ENCODE measurements at regions not wholly inside any gene's neighbourhood (a gene's known extent, or its start where the extent isn't known, plus 50 kb on each side); places are given as distances from the start of the nearest gene placed in this dataset. TPM values are rescaled to one million over a fixed set of nuclear protein-coding genes. Genes with fewer than 3 reads are reported as not detected.

DNA sequence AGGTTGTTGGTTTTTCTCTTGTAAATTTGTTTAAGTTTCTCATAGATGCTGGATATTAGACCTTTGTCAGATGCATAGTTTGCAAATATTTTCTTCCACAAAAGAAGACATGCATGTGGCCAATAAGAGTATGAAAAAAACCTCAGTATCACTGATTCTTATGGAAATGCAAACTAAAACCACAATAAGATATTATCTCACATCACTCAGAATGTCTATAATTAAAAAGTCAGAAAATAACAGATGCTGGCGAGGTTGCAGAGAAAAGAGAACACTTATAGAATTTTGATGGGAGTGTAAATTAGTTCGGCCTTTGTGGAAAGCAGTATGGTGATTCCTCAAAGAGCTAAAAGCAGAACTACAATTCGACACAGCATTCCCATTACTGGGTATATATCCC is 1355.6 kb downstream of the FAM133A start:
- DNase-seq (ENCODE audit: low spot score), result no peak

DNA sequence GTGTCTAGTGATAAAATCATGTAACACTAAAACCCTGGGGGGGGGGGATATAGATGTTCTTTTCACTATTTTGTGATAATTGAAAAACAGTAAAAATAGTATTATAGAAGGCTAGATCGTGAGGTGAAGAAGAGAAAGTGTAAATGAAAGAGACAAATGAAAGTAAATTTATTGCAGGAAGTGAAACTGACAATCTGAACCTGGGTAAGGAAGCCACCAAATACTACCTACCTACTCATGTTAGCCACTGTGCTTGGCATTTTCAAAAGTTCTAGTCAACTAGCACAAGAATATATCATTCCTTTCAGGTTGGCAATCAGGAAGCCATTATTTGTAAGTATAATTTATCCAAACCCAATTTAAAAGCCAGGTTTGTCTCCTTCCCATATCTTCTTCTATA is 1366.1 kb downstream of the FAM133A start:
- DNase-seq (ENCODE audit: low spot score), result no peak

DNA sequence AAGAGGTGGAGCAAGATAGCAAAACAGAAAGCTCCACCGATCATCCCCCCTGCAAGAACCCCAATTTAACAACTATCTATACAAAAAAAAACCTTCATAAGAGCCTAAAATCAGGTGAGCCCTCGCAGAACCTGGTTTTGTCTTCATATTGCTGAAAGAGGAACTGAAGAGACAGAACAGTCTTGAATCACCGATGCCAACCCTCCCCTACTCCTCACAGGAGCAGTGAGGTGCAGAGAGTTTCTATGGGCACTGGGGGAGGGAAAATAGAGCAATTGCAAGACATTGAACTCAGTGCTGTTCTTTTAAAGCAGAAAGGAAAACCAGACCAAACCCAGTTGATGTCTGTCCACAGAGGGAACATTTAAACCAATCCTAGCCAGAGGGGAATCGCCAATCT is 1370.3 kb downstream of the FAM133A start:
- no peak for DNase-seq (ENCODE audit: low spot score)

DNA sequence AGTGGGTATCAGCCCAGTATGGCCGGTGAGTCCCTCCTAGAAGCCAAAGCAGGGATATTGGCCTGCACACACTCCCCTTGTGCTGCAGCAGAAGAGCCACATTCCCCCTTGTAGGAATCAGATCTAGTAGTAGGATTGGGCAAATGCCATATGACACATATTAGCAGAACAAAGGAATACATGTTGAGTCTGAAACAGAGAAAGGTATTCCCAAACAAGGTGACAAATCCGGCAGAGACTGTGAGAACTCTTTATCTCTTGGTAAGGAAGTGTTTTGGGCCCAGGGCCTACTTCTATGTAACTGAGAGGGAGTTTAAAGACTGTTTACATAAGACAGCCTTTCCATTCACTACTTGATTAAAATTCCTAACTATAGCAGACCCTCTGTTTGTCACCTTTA is 1382.0 kb downstream of the FAM133A start:
- no peak for DNase-seq (ENCODE audit: low spot score)

DNA sequence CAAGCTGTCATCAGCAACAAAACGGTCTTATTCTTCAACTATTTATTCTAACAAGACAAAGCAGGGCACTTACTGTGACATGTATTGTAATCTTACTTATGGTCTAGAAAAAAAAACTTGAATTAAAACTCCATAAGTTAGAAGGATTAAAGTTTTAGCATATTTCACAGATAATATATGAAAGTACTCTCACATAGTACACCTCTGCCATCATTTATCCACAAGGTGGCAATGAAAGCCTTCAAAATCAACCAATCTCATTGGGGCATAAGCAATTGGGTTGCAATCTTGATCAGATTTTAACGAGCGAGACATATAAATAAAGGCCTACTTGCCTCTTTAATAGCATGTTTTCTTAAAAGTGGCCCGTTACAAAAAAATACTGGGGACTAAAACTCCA is 1382.9 kb downstream of the FAM133A start:
- peak; percentile 11 for DNase-seq (ENCODE audit: low spot score)

DNA sequence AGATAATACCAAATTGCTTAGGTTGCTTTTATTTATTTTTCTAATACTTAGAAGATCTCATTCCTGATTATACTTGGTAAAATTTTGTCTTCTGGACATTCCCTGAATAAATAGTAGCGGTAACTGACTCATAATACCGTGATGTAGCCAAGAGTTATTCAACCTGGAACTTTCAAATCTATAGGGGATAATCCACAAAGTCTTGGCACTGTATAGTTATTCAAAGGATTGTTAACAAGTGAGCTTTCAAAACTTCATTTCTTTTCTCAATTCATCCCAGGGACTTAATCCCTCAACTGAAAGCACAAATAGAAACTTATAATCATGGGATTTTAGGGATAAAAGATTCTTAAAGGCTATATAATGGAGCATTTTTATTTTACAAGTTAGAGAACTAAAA is 1383.3 kb downstream of the FAM133A start:
- DNase-seq (ENCODE audit: low spot score), result no peak

DNA sequence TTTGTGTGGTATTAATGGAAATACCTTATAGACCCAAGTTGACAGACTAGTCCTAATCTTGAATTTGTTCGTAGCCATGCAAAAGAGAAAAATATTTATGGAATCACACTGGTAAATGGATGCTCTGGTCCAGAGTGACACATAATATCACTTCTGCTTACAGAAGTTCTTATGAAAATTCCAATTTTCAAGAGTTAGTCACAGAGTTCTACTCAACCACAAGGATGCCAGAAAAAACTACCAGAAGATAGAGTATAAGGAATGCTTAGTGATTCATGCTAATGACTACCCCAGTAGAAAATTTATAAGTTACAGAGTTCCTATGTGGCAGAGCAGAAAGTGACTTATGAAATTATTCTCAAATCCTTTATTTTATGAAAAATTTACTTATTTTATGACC is 1384.8 kb downstream of the FAM133A start:
- DNase-seq (ENCODE audit: low spot score), result no peak

DNA sequence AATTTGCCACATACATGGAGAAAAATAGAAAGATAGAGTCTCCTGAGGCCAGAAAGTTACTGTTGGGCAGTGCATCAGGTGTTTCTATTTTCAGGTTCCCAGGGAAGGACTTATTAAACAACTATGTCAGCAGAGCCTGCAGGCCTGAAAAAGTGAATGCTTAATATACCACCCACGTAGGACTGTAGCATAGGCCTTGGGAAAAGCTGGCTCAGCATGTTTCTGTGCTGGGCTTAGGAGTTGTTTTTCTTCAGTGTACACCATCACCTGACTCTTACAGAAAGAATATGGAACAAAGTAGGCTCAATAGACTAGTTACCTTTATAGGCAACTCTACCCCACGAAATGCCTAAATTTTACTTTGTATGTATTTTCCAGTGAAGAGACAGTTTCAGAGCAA is 1385.9 kb downstream of the FAM133A start:
- no peak for DNase-seq (ENCODE audit: low spot score)

DNA sequence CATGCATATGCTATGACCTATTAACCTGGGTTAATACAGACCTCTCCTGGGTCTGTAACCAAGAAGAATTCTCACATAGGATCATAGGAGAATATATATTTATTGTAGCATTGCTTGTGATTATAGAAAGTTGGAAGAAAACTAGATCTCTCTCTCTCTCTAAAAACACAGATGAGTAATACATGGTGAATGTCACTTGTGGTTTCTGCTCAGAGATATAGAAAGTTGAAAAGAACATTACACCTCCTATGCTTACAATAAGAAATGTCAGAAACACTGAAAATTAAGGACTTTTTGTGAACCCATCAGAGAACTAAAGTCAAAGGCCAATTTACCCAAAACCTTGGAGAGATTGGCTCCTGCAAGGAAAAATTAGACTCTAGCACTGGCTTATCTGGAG is 1389.5 kb downstream of the FAM133A start:
- no peak for DNase-seq (ENCODE audit: low spot score)

DNA sequence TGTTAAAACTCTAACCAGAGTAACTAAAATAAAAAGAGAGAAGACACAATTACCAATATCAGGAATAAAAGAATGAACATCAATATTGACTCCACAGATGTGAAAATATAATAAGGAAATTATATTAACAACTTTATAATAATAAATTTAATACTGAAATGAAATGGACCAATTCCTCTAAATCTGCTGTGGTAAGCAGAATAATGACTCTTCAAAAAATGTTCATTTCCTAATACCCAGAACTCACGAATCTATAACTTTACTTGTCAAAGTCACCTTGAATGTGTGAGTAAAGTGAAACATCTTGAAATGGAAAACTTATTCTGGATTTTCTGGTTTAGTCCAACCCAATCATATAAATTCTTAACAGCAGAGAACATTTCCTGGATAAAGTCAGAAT is 1391.1 kb downstream of the FAM133A start:
- no peak for DNase-seq (ENCODE audit: low spot score)

DNA sequence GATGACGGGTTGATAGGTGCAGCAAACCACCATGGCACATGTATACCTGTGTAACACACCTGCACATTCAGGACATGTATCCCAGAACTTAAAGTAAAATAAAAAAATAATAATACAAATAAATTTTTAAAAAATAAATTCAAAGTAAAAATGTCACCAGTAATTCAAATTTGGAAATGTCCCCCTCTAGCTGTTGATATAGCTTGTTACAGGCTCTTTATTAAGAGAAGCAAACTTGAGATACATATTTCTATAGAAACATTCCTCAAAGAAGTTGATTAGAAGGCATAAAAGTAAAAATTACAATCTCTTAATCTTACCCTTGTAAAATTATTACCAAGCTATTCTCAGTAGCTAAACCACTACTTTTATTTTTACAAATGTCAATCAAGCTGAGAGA is 1397.0 kb downstream of the FAM133A start:
- no peak for DNase-seq (ENCODE audit: low spot score)

DNA sequence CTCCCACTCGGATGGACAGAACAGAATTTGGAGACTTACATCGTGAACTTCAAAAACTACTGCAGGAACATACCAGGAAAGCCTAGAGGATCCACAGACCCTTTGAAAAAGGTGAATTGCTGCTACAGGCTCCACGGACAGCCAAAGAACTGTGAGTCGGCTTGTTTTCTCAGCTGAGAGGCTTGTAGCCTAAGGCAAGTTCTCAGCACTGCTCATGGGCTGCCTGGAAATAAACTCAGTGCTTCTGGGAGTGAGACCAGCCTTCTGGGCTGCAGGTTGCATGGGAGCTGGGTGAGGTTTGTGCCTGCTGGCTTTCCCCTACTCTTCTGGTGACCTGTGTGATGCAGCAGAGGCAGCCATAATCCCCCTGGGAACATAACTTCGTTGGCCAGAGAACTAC is 1397.6 kb downstream of the FAM133A start:
- no peak for DNase-seq (ENCODE audit: low spot score)

DNA sequence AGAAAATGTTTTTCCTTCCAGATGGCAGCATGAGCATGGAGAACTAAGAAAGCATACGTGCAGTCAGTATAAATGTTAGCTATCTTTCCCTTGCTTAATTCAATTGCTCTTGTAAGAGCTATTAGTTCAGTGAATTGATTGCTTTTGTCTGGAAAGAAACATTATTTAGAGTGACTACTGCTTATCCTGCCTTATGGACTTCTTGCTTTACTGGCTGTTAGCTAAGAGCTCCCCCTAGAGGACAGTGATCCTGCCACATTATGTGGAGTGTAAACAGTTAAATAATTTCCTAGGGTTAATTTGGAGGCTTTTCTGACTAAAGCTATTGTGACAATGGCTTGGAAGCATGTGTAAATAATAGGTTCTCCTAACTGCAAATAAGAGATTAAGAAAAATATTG is 1402.4 kb downstream of the FAM133A start:
- peak; percentile 68 for DNase-seq (ENCODE audit: low spot score)

DNA sequence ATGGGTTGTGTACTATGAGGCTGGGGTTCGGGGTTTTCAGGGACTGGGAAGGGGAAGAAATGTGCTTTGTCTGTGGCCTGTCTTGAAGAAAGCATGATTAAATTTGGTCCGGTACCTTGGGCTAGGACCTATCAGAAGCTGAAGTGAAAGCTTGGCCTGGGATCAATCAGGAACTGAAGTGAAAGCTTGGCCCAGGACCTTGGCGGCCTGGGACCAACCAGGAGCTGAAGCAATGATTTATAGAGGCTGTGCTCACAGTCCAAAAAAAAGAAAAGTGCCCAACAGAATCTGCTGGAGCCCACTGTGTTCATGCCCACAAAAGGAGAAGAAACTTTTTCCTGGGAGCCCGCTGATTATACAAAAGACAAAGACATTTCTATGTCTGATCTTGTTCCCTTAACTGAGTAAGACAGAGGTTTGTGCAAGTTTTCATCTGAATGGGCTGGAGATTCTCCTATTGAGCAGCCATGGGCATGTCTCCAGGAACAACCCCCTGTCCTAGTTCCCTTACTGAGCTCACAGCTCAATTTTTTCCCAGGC is 1427.9 kb downstream of the FAM133A start:
- no peak for DNase-seq (ENCODE audit: low spot score)

DNA sequence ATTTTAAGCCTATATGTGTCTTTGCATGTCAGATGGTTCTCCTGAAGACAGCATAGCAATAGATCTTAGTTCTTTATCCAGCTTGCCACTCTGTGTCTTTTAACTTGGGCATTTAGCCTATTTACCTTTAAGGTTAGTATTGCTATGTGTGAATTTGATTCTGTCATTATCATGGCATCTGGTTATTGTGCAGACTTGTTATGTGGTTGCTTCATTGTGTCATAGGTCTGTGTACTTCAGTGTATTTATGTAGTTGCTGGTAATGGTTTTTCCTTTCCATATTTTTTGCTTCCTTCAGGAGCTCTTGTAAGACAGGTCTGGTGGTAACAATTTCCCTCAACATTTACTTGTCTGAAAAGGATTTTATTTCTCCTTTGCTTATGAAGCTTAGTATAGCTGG is 1443.5 kb downstream of the FAM133A start:
- DNase-seq (ENCODE audit: low spot score), result no peak

DNA sequence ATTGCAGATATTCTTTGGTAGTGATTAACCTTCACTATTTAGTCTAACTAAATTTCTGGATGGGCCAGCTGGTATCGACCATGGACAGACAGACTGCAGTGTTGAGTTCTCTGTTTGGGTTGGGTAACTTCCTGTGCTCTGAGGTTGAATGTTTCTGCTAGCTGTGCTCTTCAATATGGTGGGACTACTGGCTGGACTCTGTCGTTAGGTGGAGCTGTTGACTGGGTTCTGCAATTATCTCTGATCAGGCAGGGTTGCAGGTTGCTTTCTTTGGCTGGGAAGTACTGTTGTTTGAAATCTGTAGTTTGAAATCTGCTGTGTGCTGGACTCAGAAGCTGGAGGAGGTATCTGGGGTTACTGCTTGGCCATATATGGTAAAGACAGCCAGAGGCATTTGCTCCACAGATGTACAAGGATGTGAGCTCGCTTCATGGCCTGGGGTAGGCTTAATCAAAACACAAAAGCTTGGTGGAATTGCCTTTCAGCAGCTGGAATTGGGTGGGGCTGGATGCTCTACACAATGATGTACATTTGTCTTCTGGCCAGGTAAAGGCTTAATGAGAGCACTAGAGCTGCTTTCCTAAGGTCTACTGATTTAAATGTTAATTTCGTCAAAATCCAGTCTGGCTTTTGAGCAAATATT is 1472.0 kb downstream of the FAM133A start:
- DNase-seq (ENCODE audit: low spot score), result peak; percentile 3

DNA sequence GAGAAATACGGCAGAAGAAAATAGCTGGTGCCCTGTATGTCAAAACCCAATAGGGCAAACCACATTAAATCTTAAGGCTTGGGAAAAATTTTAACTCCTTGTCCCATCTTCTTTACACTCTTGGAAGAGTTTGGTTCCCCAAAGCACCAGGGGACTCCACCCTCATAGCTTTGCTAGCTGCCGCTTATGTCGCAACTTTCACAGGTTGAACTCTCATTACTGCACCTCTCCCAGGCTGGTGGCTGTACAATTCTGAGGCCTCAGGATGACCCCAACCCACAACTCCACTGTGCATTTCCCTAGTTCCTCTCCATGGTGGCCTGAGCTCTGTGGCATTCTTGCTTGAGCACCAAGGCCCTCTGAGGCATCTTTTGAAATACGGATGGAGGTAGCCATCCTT is 1478.8 kb downstream of the FAM133A start:
- DNase-seq (ENCODE audit: low spot score), result no peak

DNA sequence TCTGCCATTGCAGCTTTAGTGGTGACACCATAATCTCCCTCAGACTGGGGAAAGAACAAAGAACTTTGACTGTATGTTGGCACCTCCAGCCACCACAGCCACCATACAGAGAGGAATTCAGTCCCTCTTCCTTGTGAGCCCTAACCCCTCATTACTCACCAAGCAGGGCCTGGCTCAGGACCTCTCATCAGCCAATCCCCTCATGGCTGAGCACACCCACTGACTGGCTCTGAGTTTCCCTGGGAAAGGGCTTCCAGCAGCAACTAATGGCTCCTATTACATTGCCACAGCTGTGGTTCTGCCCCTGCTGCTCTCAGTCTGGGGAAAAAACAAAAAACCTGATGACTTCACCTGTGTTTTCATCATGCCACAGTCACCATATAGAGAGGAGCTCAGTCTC is 1482.6 kb downstream of the FAM133A start:
- DNase-seq (ENCODE audit: low spot score), result no peak

Small RNA genes in the stretch of these regions (small RNA-seq; reads per million reads assigned to genes)
- gene MIR548M, result not detected

Data from HT-29 (cell line).